H9 (cell line): ENCODE measurements at regions not wholly inside any gene's neighbourhood (a gene's known extent, or its start where the extent isn't known, plus 50 kb on each side); places are given as distances from the start of the nearest gene placed in this dataset.

Experiments used
- DNase-seq: peaks from one replicate; pipeline ENCODE4 v3.0.0-alpha.2; 2017
- H2AFZ ChIP-seq: one replicate; pipeline ENCODE4 v1.6.1; 2013; ENCODE audit warnings: mild to moderate bottlenecking, low read length, control low read depth, moderate library complexity
- H2AK5ac ChIP-seq: 2 replicates; pipeline ENCODE4 v1.6.1; 2013; ENCODE audit warnings: low read length, control low read depth, mixed read lengths; ENCODE audit not compliant: insufficient read length
- H2BK120ac ChIP-seq: one replicate; pipeline ENCODE4 v1.6.1; 2013; ENCODE audit warnings: low read depth, mild to moderate bottlenecking, low read length, control low read depth, inconsistent platforms; ENCODE audit not compliant: poor library complexity, severe bottlenecking
- H2BK12ac ChIP-seq: 2 replicates; pipeline ENCODE4 v1.6.1; 2013; ENCODE audit warnings: low read length, control low read depth, mixed read lengths, low read depth; ENCODE audit not compliant: insufficient read length
- H2BK15ac ChIP-seq: 2 replicates; pipeline ENCODE4 v1.6.1; 2013; ENCODE audit warnings: low read depth, low read length, control low read depth
- H2BK20ac ChIP-seq: one replicate; pipeline ENCODE4 v1.6.1; 2013; ENCODE audit warnings: low read depth, mild to moderate bottlenecking, low read length, control low read depth, inconsistent platforms; ENCODE audit not compliant: poor library complexity, severe bottlenecking
- H2BK5ac ChIP-seq: 2 replicates; pipeline ENCODE4 v1.6.1; 2013; ENCODE audit warnings: low read length, control low read depth, mixed read lengths; ENCODE audit not compliant: insufficient read length
- H3K14ac ChIP-seq: 2 replicates; pipeline ENCODE4 v1.6.1; 2013; ENCODE audit warnings: low read length, control low read depth; ENCODE audit not compliant: insufficient read depth
- H3K18ac ChIP-seq: 2 replicates; pipeline ENCODE4 v1.6.1; 2013; ENCODE audit warnings: low read depth, mild to moderate bottlenecking, mixed read lengths, low read length, control low read depth; ENCODE audit not compliant: insufficient read length
- H3K23ac ChIP-seq: 2 replicates; pipeline ENCODE4 v1.6.1; 2013; ENCODE audit warnings: low read length, control low read depth, mixed read lengths, low read depth; ENCODE audit not compliant: insufficient read length
- H3K23me2 ChIP-seq: 2 replicates; pipeline ENCODE4 v1.6.1; 2013; ENCODE audit warnings: low read depth, mild to moderate bottlenecking, mixed read lengths, low read length, control low read depth; ENCODE audit not compliant: insufficient read length, poor library complexity, severe bottlenecking
- H3K27ac ChIP-seq: 2 replicates; pipeline ENCODE4 v1.5.1; 2013; ENCODE audit warnings: low read length, control low read depth, mixed read lengths, low read depth; ENCODE audit not compliant: insufficient read length
- H3K27me3 ChIP-seq: 2 replicates; pipeline ENCODE4 v1.6.1; 2013; ENCODE audit warnings: low read length, control low read depth, inconsistent platforms; ENCODE audit not compliant: insufficient read depth
- H3K4ac ChIP-seq: 2 replicates; pipeline ENCODE4 v1.6.1; 2013; ENCODE audit warnings: low read depth, mild to moderate bottlenecking, control low read depth, inconsistent platforms, low read length, moderate library complexity
- H3K4me1 ChIP-seq: 2 replicates; pipeline ENCODE4 v1.6.1; 2013; ENCODE audit warnings: low read length, control low read depth, inconsistent platforms; ENCODE audit not compliant: insufficient read depth
- H3K4me2 ChIP-seq: 2 replicates; pipeline ENCODE4 v1.6.1; 2013; ENCODE audit warnings: low read length, control low read depth, mixed read lengths; ENCODE audit not compliant: insufficient read length, insufficient read depth
- H3K56ac ChIP-seq: 2 replicates; pipeline ENCODE4 v1.6.1; 2013; ENCODE audit warnings: low read depth, mild to moderate bottlenecking, mixed read lengths, low read length, control low read depth; ENCODE audit not compliant: insufficient read length
- H3K79me1 ChIP-seq: 2 replicates; pipeline ENCODE4 v1.6.1; 2013; ENCODE audit warnings: low read depth, mild to moderate bottlenecking, moderate library complexity, low read length, control low read depth, inconsistent platforms; ENCODE audit not compliant: insufficient read depth, poor library complexity, severe bottlenecking
- H3K79me2 ChIP-seq: 2 replicates; pipeline ENCODE4 v1.6.1; 2013; ENCODE audit warnings: low read length, control low read depth, inconsistent platforms; ENCODE audit not compliant: insufficient read depth
- H3K9ac ChIP-seq: 2 replicates; pipeline ENCODE4 v1.6.1; 2013; ENCODE audit warnings: low read length, control low read depth, mixed read lengths; ENCODE audit not compliant: insufficient read length; ENCODE audit errors: extremely low read depth
- H3K9me3 ChIP-seq: one replicate; pipeline ENCODE4 v1.6.1; 2013; ENCODE audit warnings: low read depth, low read length, inconsistent platforms; ENCODE audit not compliant: control insufficient read depth
- H3T11ph ChIP-seq: one replicate; pipeline ENCODE4 v1.6.1; 2013; ENCODE audit warnings: mild to moderate bottlenecking, low read length, control low read depth, inconsistent platforms
- H4K20me1 ChIP-seq: one replicate; pipeline ENCODE4 v1.6.1; 2013; ENCODE audit not compliant: control insufficient read depth, insufficient read length, insufficient read depth
- H4K5ac ChIP-seq: 2 replicates; pipeline ENCODE4 v1.6.1; 2013; ENCODE audit warnings: low read depth, mild to moderate bottlenecking, mixed read lengths, low read length, control low read depth; ENCODE audit not compliant: insufficient read length
- H4K8ac ChIP-seq: replicated peaks from 2 replicates; pipeline ENCODE4 v1.6.1; 2013; ENCODE audit warnings: low read length, control low read depth, mixed read lengths, low read depth; ENCODE audit not compliant: insufficient read length
- H4K91ac ChIP-seq: 2 replicates; pipeline ENCODE4 v1.6.1; 2013; ENCODE audit warnings: low read depth, mild to moderate bottlenecking, moderate library complexity, mixed read lengths, low read length, control low read depth; ENCODE audit not compliant: insufficient read length
- H3K27ac Mint-ChIP-seq, 3 experiments: 2 replicates in 2 of 3; 3 replicates in 1 of 3; pipeline ENCODE4 v1.8.0; 2020 to 2021; ENCODE audit warnings: mixed read lengths in 3 of 3, mild to moderate bottlenecking in 1 of 3, moderate library complexity in 1 of 3
- H3K27me3 Mint-ChIP-seq: 2 replicates; pipeline ENCODE4 v1.8.0; 2021; ENCODE audit warnings: low read depth, mild to moderate bottlenecking, moderate library complexity, mixed read lengths
- H3K36me3 Mint-ChIP-seq, 3 experiments: 2 replicates in 2 of 3; 3 replicates in 1 of 3; pipeline ENCODE4 v1.8.0; 2020 to 2021; ENCODE audit warnings: low read depth in 3 of 3, mixed read lengths in 3 of 3; ENCODE audit not compliant: insufficient read depth in 1 of 3
- H3K4me1 Mint-ChIP-seq, 2 experiments: 2 replicates each; pipeline ENCODE4 v1.8.0; 2020; ENCODE audit warnings: mixed read lengths in 2 of 2
- H3K4me3 Mint-ChIP-seq, 2 experiments: 2 replicates in 1 of 2; 3 replicates in 1 of 2; pipeline ENCODE4 v1.8.0; 2020 to 2021; ENCODE audit warnings: mild to moderate bottlenecking in 2 of 2, mixed read lengths in 2 of 2, moderate library complexity in 1 of 2
- H3K9me3 Mint-ChIP-seq, 2 experiments: 2 replicates in 1 of 2; 3 replicates in 1 of 2; pipeline ENCODE4 v1.8.0; 2020; ENCODE audit warnings: mild to moderate bottlenecking in 2 of 2, mixed read lengths in 2 of 2, moderate library complexity in 1 of 2
- CTCF ChIP-seq: fragments of 200-600 bp; sonication (generic); conservative IDR thresholded peaks from 3 replicates; pipeline ENCODE4 v1.8.0; 2021; ENCODE audit warnings: antibody characterized with exemption, mild to moderate bottlenecking
- WGBS: extraction: QIAGEN DNeasy Blood & Tissue Kit; methylation state at CpG from one replicate; pipeline ENCODE4 v1.1.7; 2013; ENCODE audit warnings: missing lambda C conversion rate, low lambda C conversion rate, mixed read lengths; ENCODE audit not compliant: insufficient read length; ENCODE audit errors: extremely low coverage; 5-methylcytosine and 5-hydroxymethylcytosine counted together

GRCh38 chr1:186618401-186619170 lies 61.6 kb downstream of the PTGS2 start:
- no peak overlapping the region for H3K4me3 Mint-ChIP-seq
- Histone ChIP-seq H2AFZ (no peak overlapping the region), H2BK12ac (no peak overlapping the region), H3K27me3 (no peaks in the 10 kb centered on the region), H3K9ac (no peak overlapping the region), H3K9me3 (no peaks in the 10 kb centered on the region), H2BK120ac (no peak overlapping the region), H3K4me2 (no peak overlapping the region), H4K5ac (no peak overlapping the region), H3K18ac (no peak overlapping the region), H3K4me1 (no peaks in the 10 kb centered on the region), H3T11ph (no peak overlapping the region), H4K8ac (no peak overlapping the region), H3K56ac (no peak overlapping the region), H2BK20ac (no peak overlapping the region), H4K20me1 (no peaks in the 10 kb centered on the region), H3K23me2 (no peaks in the 10 kb centered on the region), H4K91ac (no peak overlapping the region), H3K23ac (no peak overlapping the region), H3K4ac (no peak overlapping the region), H2AK5ac (no peak overlapping the region), H2BK5ac (no peak overlapping the region), H2BK15ac (no peak overlapping the region), H3K79me1 (no peaks in the 10 kb centered on the region), H3K27ac (no peak overlapping the region), H3K79me2 (no peaks in the 10 kb centered on the region), H3K14ac (no peak overlapping the region)
- no peak for TF ChIP-seq CTCF
- WGBS: no CpG with 5 or more reads among the region's 11 CpGs
- no peak for DNase-seq
- peaks cover 0 to 4% of the 10 kb centered on the region in 2 experiments; a peak in 1 of 5 replicates for H3K9me3 Mint-ChIP-seq
- H3K27me3 Mint-ChIP-seq: no peaks in the 10 kb centered on the region
- no peaks in the 10 kb centered on the region for H3K36me3 Mint-ChIP-seq
- H3K4me1 Mint-ChIP-seq: no peaks in the 10 kb centered on the region
- H3K27ac Mint-ChIP-seq: no peak overlapping the region
